ENCODE measurements at regions not wholly inside any gene's neighbourhood (a gene's known extent, or its start where the extent isn't known, plus 50 kb on each side); places are given as distances from the start of the nearest gene placed in this dataset.

DNA sequence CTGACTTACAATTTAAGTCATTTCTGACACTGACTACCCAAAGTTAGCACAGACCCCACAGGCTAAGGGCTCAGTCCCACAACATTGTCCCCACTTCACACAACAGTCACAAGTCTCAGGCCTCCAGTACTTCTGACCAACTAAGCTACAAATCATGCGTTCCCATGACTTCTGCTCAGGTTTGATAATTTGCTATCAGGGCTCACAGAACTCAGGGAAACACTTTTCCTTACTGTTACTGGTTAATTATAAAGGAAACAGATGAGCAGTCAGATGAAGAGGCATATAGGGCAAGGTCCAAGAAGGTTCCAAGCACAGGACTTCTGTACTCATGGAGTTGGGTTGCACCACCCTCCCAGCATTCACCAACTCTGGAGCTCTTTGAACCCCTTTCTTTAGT lies 151.2 kb upstream of the TNR start:
- no peaks in the 10 kb centered on the region for H3K4me1 ChIP-seq (ENCODE audit: control insufficient read depth in 2 of 2, insufficient read depth in 2 of 2, low read length in 2 of 2)
- no peaks in the 10 kb centered on the region for H3K36me3 ChIP-seq (ENCODE audit: control insufficient read depth in 2 of 2, insufficient read depth in 2 of 2, low read length in 1 of 2)
- WGBS: 97% methylated on average over 1 of the region's 1 CpG
- no peak for DNase-seq (ENCODE audit: low read depth in 6 of 9, low spot score in 9 of 9)
- H3K4me3 ChIP-seq (ENCODE audit: low read length in 2 of 2): no peak overlapping the region
- no peaks in the 10 kb centered on the region for H3K27me3 ChIP-seq (ENCODE audit: control insufficient read depth in 2 of 2, insufficient read depth in 1 of 2, low read length in 1 of 2)
- H3K9me3 ChIP-seq (ENCODE audit: control insufficient read depth in 2 of 2, insufficient read depth in 1 of 2, low read length in 1 of 2): no peaks in the 10 kb centered on the region
- H3K27ac ChIP-seq (ENCODE audit: low read depth in 1 of 2, low read length in 1 of 2): no peak overlapping the region

DNA sequence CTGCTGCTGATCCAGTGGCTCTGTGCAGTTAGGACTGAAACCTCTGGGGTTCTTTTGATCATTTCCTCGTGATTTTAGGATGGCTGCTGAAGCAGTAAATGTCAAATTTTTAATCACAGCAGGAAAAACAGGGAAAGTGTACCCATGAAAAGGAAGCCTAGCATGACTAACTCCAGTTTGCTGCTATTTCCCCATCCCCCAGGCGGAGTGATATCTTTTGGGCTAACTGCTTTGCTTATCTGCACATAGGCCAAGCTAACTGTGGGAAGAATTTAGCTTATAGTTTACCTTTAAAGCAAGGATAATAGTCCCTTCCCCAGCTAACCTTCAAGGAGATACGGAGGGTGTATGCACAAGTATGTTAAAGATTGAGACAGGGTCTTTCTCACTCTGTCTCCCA lies 149.8 kb upstream of the TNR start:
- DNase-seq (ENCODE audit: low read depth in 6 of 9, low spot score in 9 of 9): no peak
- H3K27ac ChIP-seq (ENCODE audit: low read depth in 1 of 2, low read length in 1 of 2): no peak overlapping the region
- H3K9me3 ChIP-seq (ENCODE audit: control insufficient read depth in 2 of 2, insufficient read depth in 1 of 2, low read length in 1 of 2): no peaks in the 10 kb centered on the region
- peaks cover 0 to under 1% of the 10 kb centered on the region in 2 donors for H3K27me3 ChIP-seq (ENCODE audit: control insufficient read depth in 2 of 2, insufficient read depth in 1 of 2, low read length in 1 of 2)
- H3K4me3 ChIP-seq (ENCODE audit: low read length in 2 of 2): no peak overlapping the region
- H3K36me3 ChIP-seq (ENCODE audit: control insufficient read depth in 2 of 2, insufficient read depth in 2 of 2, low read length in 1 of 2): no peaks in the 10 kb centered on the region
- no peaks in the 10 kb centered on the region for H3K4me1 ChIP-seq (ENCODE audit: control insufficient read depth in 2 of 2, insufficient read depth in 2 of 2, low read length in 2 of 2)
- 77% methylated on average over 3 of the region's 3 CpGs for WGBS

DNA sequence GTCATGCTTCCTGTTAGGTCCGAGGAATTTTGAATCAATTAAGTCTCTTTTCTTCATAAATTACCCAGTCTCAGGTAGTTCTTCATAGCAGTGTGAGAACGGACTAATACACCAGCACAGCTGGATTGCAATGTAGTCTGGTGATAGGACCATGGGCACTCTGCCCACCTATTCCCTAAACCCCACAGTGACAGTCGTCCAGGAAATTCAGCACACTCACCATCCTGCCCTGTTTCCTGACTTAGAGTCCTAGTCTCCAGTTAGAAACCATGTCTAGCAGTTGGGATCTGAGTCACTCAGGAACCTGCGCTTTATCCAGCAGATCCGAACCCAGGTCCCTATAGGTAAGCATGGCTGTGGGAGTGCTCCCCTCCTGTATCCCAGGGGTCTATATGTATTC lies 149.3 kb upstream of the TNR start:
- DNase-seq (ENCODE audit: low read depth in 6 of 9, low spot score in 9 of 9): no peak
- Histone ChIP-seq H3K36me3 (ENCODE audit: control insufficient read depth in 2 of 2, insufficient read depth in 2 of 2, low read length in 1 of 2) (no peaks in the 10 kb centered on the region), H3K27me3 (ENCODE audit: control insufficient read depth in 2 of 2, insufficient read depth in 1 of 2, low read length in 1 of 2) (peaks cover 0 to 6% of the 10 kb centered on the region in 2 donors), H3K9me3 (ENCODE audit: control insufficient read depth in 2 of 2, insufficient read depth in 1 of 2, low read length in 1 of 2) (peaks cover 0 to 4% of the 10 kb centered on the region in 2 donors), H3K4me3 (ENCODE audit: low read length in 2 of 2) (no peak overlapping the region), H3K4me1 (ENCODE audit: control insufficient read depth in 2 of 2, insufficient read depth in 2 of 2, low read length in 2 of 2) (peaks cover 0 to 2% of the 10 kb centered on the region in 2 donors), H3K27ac (ENCODE audit: low read depth in 1 of 2, low read length in 1 of 2) (no peak overlapping the region)
- WGBS: 86% methylated on average over 5 of the region's 5 CpGs

DNA sequence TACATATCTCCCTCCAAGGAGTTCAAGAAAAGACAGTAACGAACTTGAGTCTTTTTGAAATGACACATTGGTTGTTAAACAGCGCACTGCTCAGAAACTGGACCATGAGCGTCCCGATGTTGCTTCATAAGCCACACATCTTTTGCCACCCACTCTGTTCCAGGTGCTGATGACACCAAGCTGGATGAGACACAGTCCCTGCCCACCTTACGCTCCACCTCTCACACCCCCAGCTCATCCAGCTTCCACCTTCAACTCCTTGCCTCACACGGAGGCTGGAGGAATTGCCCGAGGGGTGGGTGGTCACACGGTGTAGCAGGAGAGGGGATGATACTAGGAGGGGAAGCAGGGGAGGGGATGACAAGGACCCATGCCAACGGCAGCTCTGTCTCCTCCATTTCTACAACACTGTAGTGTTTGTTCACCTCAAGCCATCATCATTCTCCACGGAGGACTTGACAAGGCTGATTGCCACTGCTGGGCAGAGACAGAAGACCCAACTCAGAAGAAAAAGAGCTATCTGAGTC lies 148.5 kb upstream of the TNR start:
- H3K9me3 ChIP-seq (ENCODE audit: control insufficient read depth in 2 of 2, insufficient read depth in 1 of 2, low read length in 1 of 2): peaks cover 0 to 7% of the 10 kb centered on the region in 2 donors
- no peak overlapping the region for H3K4me3 ChIP-seq (ENCODE audit: low read length in 2 of 2)
- H3K27me3 ChIP-seq (ENCODE audit: control insufficient read depth in 2 of 2, insufficient read depth in 1 of 2, low read length in 1 of 2): peaks cover 0 to 8% of the 10 kb centered on the region in 2 donors
- H3K27ac ChIP-seq (ENCODE audit: low read depth in 1 of 2, low read length in 1 of 2): no peak overlapping the region
- 89% methylated on average over 10 of the region's 10 CpGs for WGBS
- DNase-seq (ENCODE audit: low read depth in 6 of 9, low spot score in 9 of 9): no peak
- peaks cover 0 to 2% of the 10 kb centered on the region in 2 donors for H3K4me1 ChIP-seq (ENCODE audit: control insufficient read depth in 2 of 2, insufficient read depth in 2 of 2, low read length in 2 of 2)
- no peaks in the 10 kb centered on the region for H3K36me3 ChIP-seq (ENCODE audit: control insufficient read depth in 2 of 2, insufficient read depth in 2 of 2, low read length in 1 of 2)

DNA sequence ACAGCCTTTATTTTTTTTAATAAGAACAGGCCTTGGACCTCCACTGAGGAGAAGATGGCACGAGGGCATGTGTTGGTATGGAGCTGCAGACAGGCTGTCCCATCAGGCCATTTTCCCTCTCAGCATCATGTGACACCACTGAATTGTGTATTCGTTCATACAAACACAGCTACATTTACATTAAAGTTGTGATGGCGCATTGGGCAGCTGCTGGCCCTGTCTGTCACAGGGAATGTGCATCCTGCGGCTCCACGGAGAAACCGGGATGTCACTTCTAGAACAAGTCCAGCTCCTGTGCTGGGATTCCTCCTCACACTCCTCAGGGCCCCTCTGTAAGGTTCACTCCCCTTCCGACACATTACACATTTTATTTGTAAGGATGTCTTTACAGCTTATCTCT lies 147.6 kb upstream of the TNR start:
- Histone ChIP-seq H3K36me3 (ENCODE audit: control insufficient read depth in 2 of 2, insufficient read depth in 2 of 2, low read length in 1 of 2) (no peaks in the 10 kb centered on the region), H3K27ac (ENCODE audit: low read depth in 1 of 2, low read length in 1 of 2) (no peak overlapping the region), H3K9me3 (ENCODE audit: control insufficient read depth in 2 of 2, insufficient read depth in 1 of 2, low read length in 1 of 2) (peaks cover 0 to 7% of the 10 kb centered on the region in 2 donors), H3K27me3 (ENCODE audit: control insufficient read depth in 2 of 2, insufficient read depth in 1 of 2, low read length in 1 of 2) (peaks cover 0 to 8% of the 10 kb centered on the region in 2 donors), H3K4me3 (ENCODE audit: low read length in 2 of 2) (no peak overlapping the region), H3K4me1 (ENCODE audit: control insufficient read depth in 2 of 2, insufficient read depth in 2 of 2, low read length in 2 of 2) (peaks cover 0 to 2% of the 10 kb centered on the region in 2 donors)
- 96% methylated on average over 7 of the region's 7 CpGs for WGBS
- no peak for DNase-seq (ENCODE audit: low read depth in 6 of 9, low spot score in 9 of 9)

DNA sequence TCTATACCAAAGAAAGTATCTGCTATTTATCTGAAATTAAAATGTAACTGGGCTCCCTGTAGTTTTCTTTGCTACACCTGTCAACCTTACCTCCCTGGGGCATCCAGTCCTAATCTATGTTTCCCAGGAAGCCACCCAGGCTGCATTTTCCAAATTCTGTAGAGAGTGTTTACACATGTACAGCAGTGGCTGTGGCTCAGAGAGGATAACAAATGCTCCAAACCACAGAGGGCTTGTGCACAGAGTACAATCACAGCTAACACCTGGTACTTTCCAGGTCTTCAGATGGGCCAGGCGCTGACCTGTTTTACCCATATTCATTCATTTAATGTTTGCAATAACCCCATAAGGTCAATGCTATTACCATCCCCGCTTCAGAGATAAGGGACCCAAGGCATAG lies 146.5 kb upstream of the TNR start:
- peaks cover 0 to 8% of the 10 kb centered on the region in 2 donors for H3K27me3 ChIP-seq (ENCODE audit: control insufficient read depth in 2 of 2, insufficient read depth in 1 of 2, low read length in 1 of 2)
- over 99% methylated on average over 2 of the region's 2 CpGs for WGBS
- peaks cover 0 to 7% of the 10 kb centered on the region in 2 donors for H3K9me3 ChIP-seq (ENCODE audit: control insufficient read depth in 2 of 2, insufficient read depth in 1 of 2, low read length in 1 of 2)
- no peak overlapping the region for H3K4me3 ChIP-seq (ENCODE audit: low read length in 2 of 2)
- H3K36me3 ChIP-seq (ENCODE audit: control insufficient read depth in 2 of 2, insufficient read depth in 2 of 2, low read length in 1 of 2): no peaks in the 10 kb centered on the region
- H3K4me1 ChIP-seq (ENCODE audit: control insufficient read depth in 2 of 2, insufficient read depth in 2 of 2, low read length in 2 of 2): peaks cover 0 to 2% of the 10 kb centered on the region in 2 donors
- no peak for DNase-seq (ENCODE audit: low read depth in 6 of 9, low spot score in 9 of 9)
- H3K27ac ChIP-seq (ENCODE audit: low read depth in 1 of 2, low read length in 1 of 2): no peak overlapping the region

DNA sequence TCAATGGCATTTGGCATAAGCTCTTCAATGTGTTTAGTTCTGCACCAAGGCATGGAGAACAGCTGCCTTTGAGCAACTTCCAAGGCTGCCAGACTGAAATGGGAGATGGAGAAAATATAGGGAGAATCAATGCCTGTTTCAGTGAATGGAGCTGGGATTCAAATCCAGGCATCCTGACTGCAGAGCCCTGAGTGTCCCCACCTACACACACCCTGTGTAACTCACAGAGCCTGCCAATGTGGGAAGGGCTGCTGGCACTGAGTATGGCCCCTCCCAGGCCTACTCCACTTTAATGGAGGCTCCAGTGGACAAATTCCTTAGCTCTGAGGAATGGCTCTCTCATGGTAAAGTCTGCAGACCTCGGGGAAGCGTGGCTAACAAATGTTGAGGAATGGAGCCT lies 145.6 kb upstream of the TNR start:
- Histone ChIP-seq H3K36me3 (ENCODE audit: control insufficient read depth in 2 of 2, insufficient read depth in 2 of 2, low read length in 1 of 2) (no peaks in the 10 kb centered on the region), H3K9me3 (ENCODE audit: control insufficient read depth in 2 of 2, insufficient read depth in 1 of 2, low read length in 1 of 2) (peaks cover 0 to 7% of the 10 kb centered on the region in 2 donors), H3K4me1 (ENCODE audit: control insufficient read depth in 2 of 2, insufficient read depth in 2 of 2, low read length in 2 of 2) (peaks cover 0 to 2% of the 10 kb centered on the region in 2 donors), H3K27ac (ENCODE audit: low read depth in 1 of 2, low read length in 1 of 2) (no peak overlapping the region), H3K4me3 (ENCODE audit: low read length in 2 of 2) (no peak overlapping the region), H3K27me3 (ENCODE audit: control insufficient read depth in 2 of 2, insufficient read depth in 1 of 2, low read length in 1 of 2) (peaks cover 0 to 8% of the 10 kb centered on the region in 2 donors)
- 95% methylated on average over 2 of the region's 2 CpGs for WGBS
- no peak for DNase-seq (ENCODE audit: low read depth in 6 of 9, low spot score in 9 of 9)

DNA sequence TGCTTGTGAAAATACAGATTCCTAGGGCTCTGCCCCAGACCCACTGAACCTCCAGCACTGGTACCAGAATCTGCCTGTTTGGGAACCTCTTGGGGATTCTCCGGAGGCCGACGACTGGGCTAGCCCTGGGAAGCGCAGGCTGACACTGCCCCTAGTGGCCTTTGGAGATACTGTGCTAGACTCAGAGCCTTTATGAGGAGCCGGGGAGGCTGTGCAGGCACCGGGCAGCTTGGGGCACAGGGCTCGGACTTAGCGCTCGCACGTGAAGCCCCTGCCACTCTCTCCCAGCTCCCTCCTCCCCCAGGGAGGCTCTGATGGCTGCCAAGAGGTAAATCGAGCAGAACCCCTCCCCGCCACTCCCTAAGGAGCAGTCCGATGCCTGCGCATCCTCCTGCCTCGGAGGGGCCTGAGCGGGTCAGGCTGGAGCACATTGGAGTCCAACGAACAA lies 144.6 kb upstream of the TNR start:
- H3K36me3 ChIP-seq (ENCODE audit: control insufficient read depth in 2 of 2, insufficient read depth in 2 of 2, low read length in 1 of 2): no peaks in the 10 kb centered on the region
- H3K4me3 ChIP-seq (ENCODE audit: low read length in 2 of 2): no peak overlapping the region
- peaks cover 0 to 2% of the 10 kb centered on the region in 2 donors for H3K4me1 ChIP-seq (ENCODE audit: control insufficient read depth in 2 of 2, insufficient read depth in 2 of 2, low read length in 2 of 2)
- H3K9me3 ChIP-seq (ENCODE audit: control insufficient read depth in 2 of 2, insufficient read depth in 1 of 2, low read length in 1 of 2): peaks cover 0 to 7% of the 10 kb centered on the region in 2 donors
- no peak overlapping the region for H3K27ac ChIP-seq (ENCODE audit: low read depth in 1 of 2, low read length in 1 of 2)
- DNase-seq (ENCODE audit: low read depth in 6 of 9, low spot score in 9 of 9): peak in 7 of 9 donors; percentile 12 to 56 (median 25)
- 46% methylated on average over 17 of the region's 17 CpGs for WGBS
- peaks cover 0 to 8% of the 10 kb centered on the region in 2 donors for H3K27me3 ChIP-seq (ENCODE audit: control insufficient read depth in 2 of 2, insufficient read depth in 1 of 2, low read length in 1 of 2)

DNA sequence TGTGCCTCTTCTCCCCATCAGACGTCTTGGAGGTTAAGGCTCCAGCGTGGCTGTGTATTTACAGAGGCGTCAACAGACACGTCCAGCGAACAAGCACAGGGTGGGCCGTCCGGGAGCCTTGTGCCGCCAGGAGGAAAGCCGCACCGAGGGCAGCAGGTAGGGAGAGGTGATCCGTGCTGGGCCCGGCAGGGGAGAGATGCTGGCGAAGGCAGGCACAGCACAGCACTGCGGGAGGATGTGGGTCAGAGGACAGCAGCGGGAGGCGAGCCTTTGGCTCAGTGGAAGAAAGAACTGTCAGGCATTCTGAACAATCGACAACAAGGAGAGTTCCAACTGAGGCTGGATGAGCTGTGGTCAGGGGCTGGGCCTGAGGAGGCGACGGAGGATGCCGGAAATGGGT lies 144.1 kb upstream of the TNR start:
- 76% methylated on average over 20 of the region's 20 CpGs for WGBS
- H3K36me3 ChIP-seq (ENCODE audit: control insufficient read depth in 2 of 2, insufficient read depth in 2 of 2, low read length in 1 of 2): no peaks in the 10 kb centered on the region
- H3K4me3 ChIP-seq (ENCODE audit: low read length in 2 of 2): no peak overlapping the region
- peaks cover 0 to 8% of the 10 kb centered on the region in 2 donors for H3K27me3 ChIP-seq (ENCODE audit: control insufficient read depth in 2 of 2, insufficient read depth in 1 of 2, low read length in 1 of 2)
- H3K27ac ChIP-seq (ENCODE audit: low read depth in 1 of 2, low read length in 1 of 2): no peak overlapping the region
- peaks cover 0 to 2% of the 10 kb centered on the region in 2 donors for H3K4me1 ChIP-seq (ENCODE audit: control insufficient read depth in 2 of 2, insufficient read depth in 2 of 2, low read length in 2 of 2)
- DNase-seq (ENCODE audit: low read depth in 6 of 9, low spot score in 9 of 9): no peak
- H3K9me3 ChIP-seq (ENCODE audit: control insufficient read depth in 2 of 2, insufficient read depth in 1 of 2, low read length in 1 of 2): peaks cover 0 to 7% of the 10 kb centered on the region in 2 donors
